GM18868 (cell line): ENCODE measurements at regions not wholly inside any gene's neighbourhood (a gene's known extent, or its start where the extent isn't known, plus 50 kb on each side); places are given as distances from the start of the nearest gene placed in this dataset.
"Not testable (repeated sequence)": the region's sequence is repeated elsewhere in the genome, so short reads cannot be mapped to it uniquely, and the experiment has no call there.

Experiments
- ATAC-seq: cut with Tn5 transposase; IDR thresholded peaks from one replicate; pipeline ENCODE4 v1.9.1; 2021; ENCODE audit warnings: mild to moderate bottlenecking, moderate library complexity; ENCODE audit not compliant: unreplicated experiment

DNA sequence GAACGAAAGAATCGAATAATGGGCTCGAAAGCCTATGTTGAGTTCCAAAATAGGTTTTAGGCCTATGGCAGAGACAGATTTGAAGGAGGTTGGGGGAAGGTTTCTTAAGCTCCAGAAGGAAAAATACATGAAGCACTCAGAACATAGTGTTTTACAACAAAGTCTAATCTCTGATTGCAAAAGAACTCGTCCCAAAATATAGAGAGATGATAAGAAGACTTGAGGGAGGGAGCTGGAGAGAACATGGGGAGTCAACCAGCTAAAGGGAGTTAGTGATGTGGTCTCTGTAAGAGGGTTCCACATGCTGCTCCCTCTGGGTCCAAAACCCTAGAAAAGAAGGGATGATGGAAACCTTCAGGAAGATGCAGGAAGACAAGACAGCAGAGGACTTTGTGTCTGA lies 54.8 kb upstream of the DAAM1 start:
- ATAC-seq: no peak

DNA sequence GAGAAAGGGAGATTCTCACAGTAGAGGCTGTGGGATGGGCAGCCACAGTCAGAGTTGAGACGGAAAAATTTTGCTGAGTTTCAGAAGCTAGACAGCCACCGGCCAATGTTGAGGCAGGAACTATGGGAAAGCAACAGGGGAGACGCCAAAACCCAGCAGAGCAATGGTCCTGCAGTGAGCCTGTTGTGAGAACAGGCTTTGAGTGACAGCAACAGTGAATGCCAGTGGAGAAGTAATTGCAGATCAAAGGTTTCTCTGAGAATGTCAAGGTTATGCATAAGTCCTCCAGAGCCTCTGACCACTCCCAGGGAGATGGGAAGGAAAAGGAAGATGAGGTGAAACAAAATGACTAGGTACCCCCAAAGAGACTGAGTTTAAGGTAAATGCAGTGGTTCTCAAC lies 54.2 kb upstream of the DAAM1 start:
- ATAC-seq: no peak

DNA sequence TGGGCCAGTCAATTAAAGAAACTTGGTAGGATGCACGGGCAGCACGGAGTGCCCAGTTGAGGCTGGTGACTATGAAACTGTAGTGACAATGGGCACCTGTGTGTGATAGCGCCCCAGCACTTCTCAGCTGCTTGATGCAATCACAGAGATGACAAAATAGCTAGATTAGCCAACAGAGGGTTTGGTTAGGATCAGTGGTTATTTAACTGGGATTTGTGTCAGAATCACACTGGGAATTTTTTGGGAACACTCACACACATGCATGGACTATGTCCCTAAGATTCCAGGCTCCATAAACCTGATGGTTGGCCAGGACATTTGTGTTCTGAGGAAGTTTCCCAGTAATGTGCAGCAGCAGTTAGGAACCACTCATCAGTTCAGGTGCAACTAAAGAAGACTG lies 51.2 kb upstream of the DAAM1 start:
- ATAC-seq: no peak

DNA sequence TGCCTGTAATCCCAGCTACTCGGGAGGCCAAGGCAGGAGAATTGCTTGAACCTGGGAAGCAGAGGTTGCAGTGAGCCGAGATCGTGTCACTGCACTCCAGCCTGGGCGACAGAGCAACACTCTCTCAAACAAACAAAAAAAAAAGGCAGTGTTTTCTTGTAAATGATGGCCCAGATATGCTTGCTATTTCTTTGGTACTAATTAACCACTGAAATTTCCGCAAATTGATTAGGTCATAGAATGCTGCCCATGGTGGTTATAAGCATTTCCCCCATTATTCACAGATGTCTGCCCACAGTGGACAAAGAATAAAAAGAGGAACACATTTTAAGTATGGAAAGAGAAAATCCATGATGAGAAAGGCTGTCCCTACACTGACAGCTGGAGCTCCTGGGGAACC lies 49.9 kb upstream of the DAAM1 start:
- ATAC-seq: not testable (repeated sequence)
